BLaER1 treated with 17β-estradiol and CSF1 and Interleukin-3, amounts not matched to agents 10 nM and 100 nM (cell line): ENCODE measurements at regions not wholly inside any gene's neighbourhood (a gene's known extent, or its start where the extent isn't known, plus 50 kb on each side); places are given as distances from the start of the nearest gene placed in this dataset.

Experiments
- H3K27ac ChIP-seq, 11 experiments: shearing (Covaris generic); formaldehyde crosslinking; 2 replicates each; pipeline ENCODE4 v1.8.1; 2022
- H3K27me3 ChIP-seq, 11 experiments: shearing (Covaris generic); formaldehyde crosslinking; 2 replicates each; pipeline ENCODE4 v1.8.1; 2022
- H3K36me3 ChIP-seq, 11 experiments: shearing (Covaris generic); formaldehyde crosslinking; 2 replicates each; pipeline ENCODE4 v1.8.1; 2022
- H3K4me1 ChIP-seq, 10 experiments: shearing (Covaris generic); formaldehyde crosslinking; 2 replicates each; pipeline ENCODE4 v1.8.1; 2022
- H3K4me2 ChIP-seq, 11 experiments: shearing (Covaris generic); formaldehyde crosslinking; 2 replicates each; pipeline ENCODE4 v1.8.1; 2022
- H3K4me3 ChIP-seq, 10 experiments: shearing (Covaris generic); formaldehyde crosslinking; 2 replicates each; pipeline ENCODE4 v1.8.1; 2022
- H3K9ac ChIP-seq, 11 experiments: shearing (Covaris generic); formaldehyde crosslinking; 2 replicates each; pipeline ENCODE4 v1.8.1; 2022
- H3K9me3 ChIP-seq, 11 experiments: shearing (Covaris generic); formaldehyde crosslinking; replicated peaks in 1 of 11; 2 replicates each; pipeline ENCODE4 v1.8.1; 2022
- H4K20me1 ChIP-seq, 11 experiments: shearing (Covaris generic); formaldehyde crosslinking; 2 replicates each; pipeline ENCODE4 v1.8.1; 2022
- Cebpa-rat ChIP-seq, 11 experiments: shearing (Covaris generic); IDR thresholded peaks; 2 replicates each; pipeline ENCODE4 v1.8.1; 2022

GRCh38 chr9:79377339-79377855, 194.4 kb upstream of the TLE4 start:
- no peaks in the 10 kb centered on the region for H3K4me1 ChIP-seq
- H3K36me3 ChIP-seq: no peaks in the 10 kb centered on the region
- H3K9me3 ChIP-seq: peaks cover 0 to 12% (median 2%) of the 10 kb centered on the region in 11 experiments; a peak in 4 of 22 replicates
- no peak overlapping the region for H3K9ac ChIP-seq
- H4K20me1 ChIP-seq: no peaks in the 10 kb centered on the region
- TF ChIP-seq Cebpa-rat (IDR thresholded peaks at IDR 0.05): no peak
- no peak overlapping the region for H3K4me3 ChIP-seq
- H3K27ac ChIP-seq: no peak overlapping the region
- H3K27me3 ChIP-seq: no peaks in the 10 kb centered on the region
- no peak overlapping the region for H3K4me2 ChIP-seq

GRCh38 chr9:79378107-79378506, 193.7 kb upstream of the TLE4 start:
- H3K4me1 ChIP-seq: no peaks in the 10 kb centered on the region
- peaks cover 0 to 12% (median 2%) of the 10 kb centered on the region in 11 experiments; a peak in 4 of 22 replicates for H3K9me3 ChIP-seq
- no peaks in the 10 kb centered on the region for H3K36me3 ChIP-seq
- no peak for TF ChIP-seq Cebpa-rat (IDR thresholded peaks at IDR 0.05)
- H3K27ac ChIP-seq: no peak overlapping the region
- no peak overlapping the region for H3K4me3 ChIP-seq
- no peaks in the 10 kb centered on the region for H4K20me1 ChIP-seq
- H3K27me3 ChIP-seq: no peaks in the 10 kb centered on the region
- no peak overlapping the region for H3K9ac ChIP-seq
- H3K4me2 ChIP-seq: no peak overlapping the region

- no peak overlapping the region for H3K9ac ChIP-seq
- H4K20me1 ChIP-seq: no peaks in the 10 kb centered on the region
- H3K4me1 ChIP-seq: no peaks in the 10 kb centered on the region
- H3K4me2 ChIP-seq: no peak overlapping the region
- no peak for TF ChIP-seq Cebpa-rat (IDR thresholded peaks at IDR 0.05)
- H3K36me3 ChIP-seq: no peaks in the 10 kb centered on the region
- H3K4me3 ChIP-seq: no peak overlapping the region
- no peak overlapping the region for H3K27ac ChIP-seq
- no peaks in the 10 kb centered on the region for H3K27me3 ChIP-seq
- H3K9me3 ChIP-seq: peaks cover 0 to 12% (median 2%) of the 10 kb centered on the region in 11 experiments; a peak in 4 of 22 replicates
Observed at GRCh38 chr9:79382044-79382443, 189.7 kb upstream of the TLE4 start.

- no peak overlapping the region for H3K9ac ChIP-seq
- no peaks in the 10 kb centered on the region for H3K36me3 ChIP-seq
- no peak overlapping the region for H3K4me3 ChIP-seq
- H3K9me3 ChIP-seq: peaks cover 0 to 12% (median 2%) of the 10 kb centered on the region in 11 experiments; a peak in 4 of 22 replicates
- H3K4me2 ChIP-seq: no peak overlapping the region
- H3K27me3 ChIP-seq: no peaks in the 10 kb centered on the region
- no peaks in the 10 kb centered on the region for H4K20me1 ChIP-seq
- H3K4me1 ChIP-seq: no peaks in the 10 kb centered on the region
- TF ChIP-seq Cebpa-rat (IDR thresholded peaks at IDR 0.05): no peak
- H3K27ac ChIP-seq: no peak overlapping the region
Observed at GRCh38 chr9:79382458-79382857, 189.3 kb upstream of the TLE4 start.

- no peak for TF ChIP-seq Cebpa-rat (IDR thresholded peaks at IDR 0.05)
- Histone ChIP-seq H3K36me3 (no peaks in the 10 kb centered on the region), H3K9me3 (peaks cover 0 to 12% (median 2%) of the 10 kb centered on the region in 11 experiments; a peak in 4 of 22 replicates), H3K9ac (no peak overlapping the region), H3K27me3 (no peaks in the 10 kb centered on the region), H3K4me3 (no peak overlapping the region), H4K20me1 (no peaks in the 10 kb centered on the region), H3K27ac (no peak overlapping the region), H3K4me1 (no peaks in the 10 kb centered on the region), H3K4me2 (no peak overlapping the region)
Observed at GRCh38 chr9:79383096-79383495, 188.7 kb upstream of the TLE4 start.

- Histone ChIP-seq H3K4me2 (no peak overlapping the region), H3K27me3 (no peaks in the 10 kb centered on the region), H3K4me3 (no peak overlapping the region), H3K9me3 (peaks cover 0 to 12% (median 2%) of the 10 kb centered on the region in 11 experiments; a peak in 4 of 22 replicates), H3K4me1 (no peaks in the 10 kb centered on the region), H3K9ac (no peak overlapping the region), H4K20me1 (no peaks in the 10 kb centered on the region), H3K27ac (no peak overlapping the region), H3K36me3 (no peaks in the 10 kb centered on the region)
- no peak for TF ChIP-seq Cebpa-rat (IDR thresholded peaks at IDR 0.05)
Observed at GRCh38 chr9:79384091-79384490, 187.7 kb upstream of the TLE4 start.

- H3K27ac ChIP-seq: no peak overlapping the region
- no peak overlapping the region for H3K9ac ChIP-seq
- H3K4me2 ChIP-seq: no peak overlapping the region
- H3K4me3 ChIP-seq: no peak overlapping the region
- H4K20me1 ChIP-seq: no peaks in the 10 kb centered on the region
- H3K4me1 ChIP-seq: no peaks in the 10 kb centered on the region
- H3K9me3 ChIP-seq: peaks cover 0 to 10% (median 2%) of the 10 kb centered on the region in 11 experiments; a peak in 4 of 22 replicates
- no peaks in the 10 kb centered on the region for H3K27me3 ChIP-seq
- H3K36me3 ChIP-seq: no peaks in the 10 kb centered on the region
- no peak for TF ChIP-seq Cebpa-rat (IDR thresholded peaks at IDR 0.05)
Observed at GRCh38 chr9:79384501-79384900, 187.3 kb upstream of the TLE4 start.

GRCh38 chr9:79387101-79387835, 184.5 kb upstream of the TLE4 start:
- no peak for TF ChIP-seq Cebpa-rat (IDR thresholded peaks at IDR 0.05)
- Histone ChIP-seq H4K20me1 (no peaks in the 10 kb centered on the region), H3K36me3 (no peaks in the 10 kb centered on the region), H3K9me3 (no peaks in the 10 kb centered on the region), H3K9ac (no peak overlapping the region), H3K27ac (no peak overlapping the region), H3K4me2 (no peak overlapping the region), H3K4me1 (no peaks in the 10 kb centered on the region), H3K4me3 (no peak overlapping the region), H3K27me3 (no peaks in the 10 kb centered on the region)

- TF ChIP-seq Cebpa-rat (IDR thresholded peaks at IDR 0.05): no peak
- H3K27me3 ChIP-seq: no peaks in the 10 kb centered on the region
- no peak overlapping the region for H3K27ac ChIP-seq
- H3K36me3 ChIP-seq: no peaks in the 10 kb centered on the region
- no peaks in the 10 kb centered on the region for H3K4me1 ChIP-seq
- no peaks in the 10 kb centered on the region for H3K9me3 ChIP-seq
- H3K9ac ChIP-seq: no peak overlapping the region
- no peak overlapping the region for H3K4me3 ChIP-seq
- H4K20me1 ChIP-seq: no peaks in the 10 kb centered on the region
- H3K4me2 ChIP-seq: no peak overlapping the region
Observed at GRCh38 chr9:79390077-79390698, 181.6 kb upstream of the TLE4 start.
